HUES6 (cell line): ENCODE measurements at regions not wholly inside any gene's neighbourhood (a gene's known extent, or its start where the extent isn't known, plus 50 kb on each side); places are given as distances from the start of the nearest gene placed in this dataset.
A peak's percentile ranks its signal among the peaks of the same experiment; 100 is the strongest.

ENCODE experiments used
- H3K27ac ChIP-seq: 2 replicates; pipeline ENCODE4 v1.7.0; 2013; ENCODE audit warnings: low read depth, mild to moderate bottlenecking, low read length, inconsistent platforms
- H3K27me3 ChIP-seq: 2 replicates; pipeline ENCODE4 v1.6.1; 2013; ENCODE audit warnings: low read length; ENCODE audit not compliant: control insufficient read depth, insufficient read depth
- H3K36me3 ChIP-seq: 2 replicates; pipeline ENCODE4 v1.6.1; 2013; ENCODE audit warnings: low read length; ENCODE audit not compliant: control insufficient read depth, insufficient read depth
- H3K4me1 ChIP-seq: 2 replicates; pipeline ENCODE4 v1.6.1; 2013; ENCODE audit warnings: low read length; ENCODE audit not compliant: control insufficient read depth, insufficient read depth
- H3K4me3 ChIP-seq: 2 replicates; pipeline ENCODE4 v1.5.1; 2013; ENCODE audit warnings: low read depth, low read length
- H3K9ac ChIP-seq: one replicate; pipeline ENCODE4 v1.6.1; 2013; ENCODE audit warnings: mild to moderate bottlenecking, low read length
- H3K9me3 ChIP-seq: 2 replicates; pipeline ENCODE4 v1.6.1; 2013; ENCODE audit warnings: low read depth, low read length; ENCODE audit not compliant: control insufficient read depth, insufficient read depth

DNA sequence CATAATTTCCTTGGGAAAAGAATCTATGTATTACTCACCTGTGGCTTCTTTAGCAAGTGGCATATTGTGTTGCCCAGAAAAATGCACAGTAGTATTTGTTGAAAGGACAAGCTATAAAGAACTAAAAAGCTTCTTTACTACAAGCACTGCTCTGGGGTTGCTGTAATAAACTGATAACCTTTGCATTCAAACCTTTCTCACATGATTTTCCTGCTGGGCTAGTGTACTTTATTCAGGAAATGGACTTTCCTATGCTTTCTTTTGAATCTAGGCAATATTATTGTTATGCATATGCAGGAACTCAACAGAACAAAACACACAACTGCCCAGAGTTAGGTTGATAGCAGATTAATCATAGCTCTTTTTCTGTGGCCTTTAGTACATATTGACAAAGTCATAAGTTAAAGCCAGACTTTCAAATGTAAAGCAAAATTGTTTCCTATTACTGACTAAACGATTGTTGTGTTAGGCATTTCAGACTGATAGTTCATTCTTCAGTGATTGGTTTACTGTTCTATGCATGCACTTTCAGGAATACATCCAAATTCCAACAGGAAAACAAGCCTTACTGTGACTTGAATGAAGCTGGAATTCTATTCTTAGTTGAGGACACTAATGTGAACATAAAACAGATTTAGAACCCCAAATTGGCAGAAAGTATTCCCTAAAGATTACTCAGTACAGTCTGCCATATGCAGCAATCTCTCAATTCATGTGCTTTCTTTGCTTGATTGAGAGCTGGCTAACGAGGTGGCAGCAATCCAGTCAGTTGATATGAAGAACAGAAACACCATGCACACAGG is 564.3 kb upstream of the NEGR1 start:
- Histone ChIP-seq H3K36me3 (no peaks in the 10 kb centered on the region), H3K9ac (no peak overlapping the region), H3K27me3 (no peaks in the 10 kb centered on the region), H3K9me3 (no peaks in the 10 kb centered on the region), H3K4me3 (no peak overlapping the region), H3K4me1 (peaks cover 21% of the 10 kb centered on the region), H3K27ac (0 out of 2 replicates have a peak overlapping the region, but pooled peaks have one; percentile 51)

DNA sequence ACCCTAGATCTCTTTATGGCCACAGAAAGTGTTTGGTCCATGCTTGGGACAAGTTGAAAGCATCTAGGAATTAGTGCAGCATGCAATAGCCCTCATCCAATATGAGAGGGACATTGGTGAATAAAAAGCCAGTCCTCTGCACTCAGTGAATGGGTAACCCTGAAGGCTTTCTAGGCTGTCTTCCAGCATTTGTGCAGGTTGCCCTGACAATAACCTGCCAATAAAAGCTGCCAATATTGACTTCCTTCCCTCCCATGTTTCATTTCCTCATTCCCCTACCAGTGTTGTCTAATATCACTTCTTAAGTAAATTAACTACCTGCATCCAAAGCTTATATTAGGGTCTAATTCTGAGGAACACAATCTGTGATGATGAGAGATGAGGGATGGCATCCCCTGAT is 563.6 kb upstream of the NEGR1 start:
- Histone ChIP-seq H3K4me1 (peaks cover 21% of the 10 kb centered on the region), H3K27me3 (no peaks in the 10 kb centered on the region), H3K27ac (no peak overlapping the region), H3K9ac (no peak overlapping the region), H3K4me3 (no peak overlapping the region), H3K36me3 (no peaks in the 10 kb centered on the region), H3K9me3 (no peaks in the 10 kb centered on the region)

DNA sequence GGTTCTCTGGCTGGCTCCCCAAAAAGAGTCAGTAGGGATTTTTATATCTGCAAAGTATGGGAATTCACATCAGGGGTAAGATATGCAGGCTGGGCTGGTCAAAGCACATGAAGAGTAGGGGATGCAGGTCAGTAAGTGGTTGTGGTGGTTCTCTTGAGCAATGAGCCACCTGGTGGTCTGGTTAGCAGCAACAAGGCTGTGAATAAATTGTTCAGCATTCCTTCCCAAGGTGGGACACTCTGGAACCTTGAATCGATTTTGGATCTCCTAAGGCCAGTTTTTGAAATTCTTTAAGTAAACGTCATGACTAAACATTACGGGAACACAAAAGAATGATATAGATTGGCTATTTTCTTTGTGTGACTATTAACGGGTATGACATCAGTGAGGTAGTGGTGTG is 563.0 kb upstream of the NEGR1 start:
- H3K4me1 ChIP-seq = peaks cover 21% of the 10 kb centered on the region
- no peaks in the 10 kb centered on the region for H3K9me3 ChIP-seq
- H3K36me3 ChIP-seq = no peaks in the 10 kb centered on the region
- no peaks in the 10 kb centered on the region for H3K27me3 ChIP-seq
- H3K27ac ChIP-seq = no peak overlapping the region
- no peak overlapping the region for H3K9ac ChIP-seq
- no peak overlapping the region for H3K4me3 ChIP-seq

DNA sequence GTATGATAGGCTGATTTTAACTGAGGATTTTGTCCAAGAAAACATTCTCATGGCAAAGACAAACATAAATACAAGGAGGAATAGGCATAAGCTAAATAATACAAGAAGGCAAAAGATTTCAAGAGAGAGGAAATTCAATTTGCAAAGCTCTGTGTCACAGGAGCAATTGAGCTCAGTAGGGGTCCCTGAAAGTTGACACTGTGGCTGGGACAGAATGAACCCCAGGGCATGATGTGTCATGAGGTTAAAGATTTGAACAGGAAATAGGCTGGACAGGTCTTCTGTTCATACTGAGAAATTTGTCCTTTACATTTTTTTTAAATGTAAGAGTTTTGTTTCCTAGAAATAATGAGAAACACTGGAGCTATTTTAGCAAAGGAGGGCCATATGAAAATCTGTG is 555.4 kb upstream of the NEGR1 start:
- H3K27me3 ChIP-seq = no peaks in the 10 kb centered on the region
- H3K9ac ChIP-seq = no peak overlapping the region
- H3K4me1 ChIP-seq = no peaks in the 10 kb centered on the region
- H3K9me3 ChIP-seq = peaks cover 26% of the 10 kb centered on the region
- no peak overlapping the region for H3K4me3 ChIP-seq
- no peak overlapping the region; the same call in 1 of the 2 replicates for H3K27ac ChIP-seq
- H3K36me3 ChIP-seq = no peaks in the 10 kb centered on the region; the same call in 1 of the 2 replicates

DNA sequence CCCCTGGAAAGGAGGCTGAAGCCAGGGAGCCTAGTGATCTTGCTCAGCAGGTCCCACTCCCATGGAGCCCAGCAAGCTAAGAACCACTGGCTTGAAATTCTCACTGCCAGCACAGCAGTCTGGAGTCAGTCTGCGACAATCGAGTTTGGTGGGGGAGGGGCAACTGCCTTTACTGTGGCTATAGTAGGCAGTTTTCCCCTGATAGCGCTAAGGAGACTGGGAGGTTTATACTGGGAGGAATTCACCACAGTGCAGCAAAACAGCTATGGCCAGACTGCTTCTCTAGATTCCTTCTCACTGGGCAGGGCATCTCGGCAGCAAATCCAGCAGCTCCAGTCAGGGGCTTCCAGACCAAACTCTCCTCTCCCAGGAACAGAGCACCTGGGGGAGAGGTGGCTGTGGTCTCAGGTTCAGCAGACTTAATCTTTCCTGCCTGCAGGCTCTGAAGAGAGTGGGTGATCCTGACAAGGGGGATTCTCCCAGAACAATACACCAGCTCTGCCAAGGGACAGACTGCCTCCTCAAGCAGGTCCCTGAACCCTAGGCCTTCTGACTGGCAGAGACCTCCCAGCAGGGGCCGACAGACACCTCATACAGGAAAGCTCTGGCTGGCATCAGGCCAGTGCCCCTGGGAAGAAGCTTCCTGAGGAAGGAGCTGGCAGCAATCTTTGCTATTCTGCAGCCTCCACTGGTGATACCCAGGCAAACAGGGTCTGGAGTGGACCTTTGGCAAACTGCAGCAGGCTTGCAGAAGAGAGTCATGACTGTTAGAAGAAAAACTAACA is 548.5 kb upstream of the NEGR1 start:
- peak overlapping the region; percentile 17 for H3K9ac ChIP-seq
- H3K27ac ChIP-seq = no peak overlapping the region
- H3K27me3 ChIP-seq = no peaks in the 10 kb centered on the region
- H3K4me3 ChIP-seq = no peak overlapping the region
- peaks cover 10% of the 10 kb centered on the region for H3K4me1 ChIP-seq
- H3K36me3 ChIP-seq = no peaks in the 10 kb centered on the region
- H3K9me3 ChIP-seq = peaks cover 15% of the 10 kb centered on the region

DNA sequence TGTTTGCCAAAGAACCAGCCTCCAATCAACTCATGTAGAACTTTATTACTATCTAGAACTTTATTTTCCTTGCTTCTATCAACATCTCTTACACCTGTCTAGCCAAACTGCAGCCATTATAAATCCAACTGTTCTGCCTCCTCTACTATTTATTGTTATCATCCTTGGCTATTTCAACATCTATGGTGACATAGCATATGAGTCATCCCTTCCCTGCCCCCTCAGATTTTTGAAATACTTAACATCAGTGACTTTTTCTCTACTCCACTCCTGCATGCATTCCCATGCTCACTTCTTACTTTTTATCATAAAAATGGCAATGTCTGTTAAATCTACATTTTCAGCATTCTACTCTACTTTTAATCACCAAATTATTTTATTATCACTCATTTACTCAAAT is 544.9 kb upstream of the NEGR1 start:
- H3K27me3 ChIP-seq = no peaks in the 10 kb centered on the region
- no peak overlapping the region for H3K9ac ChIP-seq
- H3K4me1 ChIP-seq = peaks cover 10% of the 10 kb centered on the region
- peaks cover 4% of the 10 kb centered on the region for H3K9me3 ChIP-seq
- H3K36me3 ChIP-seq = no peaks in the 10 kb centered on the region
- H3K27ac ChIP-seq = no peak overlapping the region
- H3K4me3 ChIP-seq = no peak overlapping the region

DNA sequence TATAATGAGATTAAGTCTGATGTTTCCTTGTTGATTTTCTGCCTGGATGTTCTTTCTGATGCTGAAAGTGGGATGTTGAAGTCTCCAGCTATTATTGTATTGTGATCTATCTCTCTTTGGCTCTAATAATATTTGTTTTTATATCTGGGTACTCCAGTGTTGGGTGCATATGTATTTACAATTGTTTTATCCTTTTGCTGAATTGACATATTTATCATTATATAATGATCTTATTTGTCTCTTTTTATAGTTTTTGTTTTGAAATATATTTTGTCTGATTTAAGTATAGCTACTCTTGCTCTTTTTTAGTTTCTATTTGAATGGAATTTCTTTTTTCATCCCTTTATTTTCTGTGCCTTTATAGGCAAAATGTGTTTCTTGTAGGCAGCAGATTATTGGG is 522.2 kb upstream of the NEGR1 start:
- peaks cover 12% of the 10 kb centered on the region; the same call in 1 of the 2 replicates for H3K9me3 ChIP-seq
- H3K4me3 ChIP-seq = no peak overlapping the region
- H3K27ac ChIP-seq = no peak overlapping the region
- no peaks in the 10 kb centered on the region for H3K27me3 ChIP-seq
- no peaks in the 10 kb centered on the region for H3K4me1 ChIP-seq
- no peak overlapping the region for H3K9ac ChIP-seq
- H3K36me3 ChIP-seq = no peaks in the 10 kb centered on the region

DNA sequence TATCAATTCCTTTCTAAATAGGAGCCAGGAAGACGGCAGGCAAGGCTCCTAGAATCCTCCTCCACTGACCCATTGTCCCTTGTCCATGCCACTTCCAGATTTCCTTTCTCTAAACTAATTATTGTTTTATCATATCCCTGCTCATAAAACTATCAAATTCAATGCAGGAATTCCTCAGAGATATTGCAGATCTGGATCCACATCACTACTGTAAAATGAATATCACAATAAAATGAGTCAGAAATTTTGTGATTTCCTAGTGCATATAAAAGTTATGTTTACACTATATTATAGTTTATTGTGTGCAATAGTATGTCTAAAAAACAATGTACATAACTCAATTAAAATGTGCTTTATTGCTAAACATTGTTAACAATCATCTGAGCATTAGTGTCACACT is 498.7 kb upstream of the NEGR1 start:
- Histone ChIP-seq H3K27ac (no peak overlapping the region), H3K4me1 (no peaks in the 10 kb centered on the region), H3K9me3 (no peaks in the 10 kb centered on the region), H3K4me3 (no peak overlapping the region), H3K9ac (no peak overlapping the region), H3K36me3 (no peaks in the 10 kb centered on the region), H3K27me3 (no peaks in the 10 kb centered on the region)

DNA sequence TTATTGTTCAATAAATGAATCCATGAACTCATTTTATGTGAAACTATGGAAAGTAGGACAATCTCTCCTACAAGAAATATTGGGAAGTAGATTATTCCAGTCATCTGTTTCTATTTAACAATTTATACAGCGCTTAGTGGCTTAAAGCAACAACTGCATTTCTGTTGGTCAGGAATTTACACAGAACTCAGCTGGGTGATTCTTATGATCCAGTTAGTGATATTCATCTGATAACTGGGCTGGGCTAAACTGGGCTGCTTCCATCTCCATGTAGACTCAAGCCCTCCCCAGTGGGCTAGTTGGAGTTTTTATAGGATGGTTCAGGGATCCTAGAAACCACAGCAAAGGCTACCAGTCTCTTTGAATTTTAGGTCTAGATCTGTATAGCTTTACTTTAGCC is 497.9 kb upstream of the NEGR1 start:
- Histone ChIP-seq H3K27ac (no peak overlapping the region), H3K4me3 (no peak overlapping the region), H3K9me3 (no peaks in the 10 kb centered on the region), H3K27me3 (no peaks in the 10 kb centered on the region), H3K36me3 (no peaks in the 10 kb centered on the region), H3K9ac (no peak overlapping the region), H3K4me1 (no peaks in the 10 kb centered on the region)

DNA sequence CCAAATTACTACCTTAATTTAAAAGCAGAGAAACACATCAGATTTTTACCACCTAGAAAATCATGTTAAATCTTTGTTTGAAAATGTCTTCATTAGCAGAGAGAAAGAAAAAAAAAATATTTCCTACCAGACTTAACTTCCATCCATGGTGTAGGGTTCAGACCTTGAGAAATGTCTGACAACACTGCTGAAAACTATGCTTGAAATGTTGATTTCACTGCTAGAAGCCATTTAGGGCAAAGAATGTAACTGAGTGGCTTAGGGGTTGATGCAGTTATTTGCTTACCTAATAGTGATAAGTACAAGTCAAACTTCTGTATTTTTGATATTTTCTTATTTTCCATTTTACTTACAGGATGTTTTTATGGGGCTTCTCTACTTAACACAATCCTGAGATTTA is 495.6 kb upstream of the NEGR1 start:
- Histone ChIP-seq H3K9ac (no peak overlapping the region), H3K36me3 (no peaks in the 10 kb centered on the region), H3K27ac (no peak overlapping the region), H3K4me3 (no peak overlapping the region), H3K9me3 (no peaks in the 10 kb centered on the region), H3K27me3 (no peaks in the 10 kb centered on the region), H3K4me1 (no peaks in the 10 kb centered on the region)

DNA sequence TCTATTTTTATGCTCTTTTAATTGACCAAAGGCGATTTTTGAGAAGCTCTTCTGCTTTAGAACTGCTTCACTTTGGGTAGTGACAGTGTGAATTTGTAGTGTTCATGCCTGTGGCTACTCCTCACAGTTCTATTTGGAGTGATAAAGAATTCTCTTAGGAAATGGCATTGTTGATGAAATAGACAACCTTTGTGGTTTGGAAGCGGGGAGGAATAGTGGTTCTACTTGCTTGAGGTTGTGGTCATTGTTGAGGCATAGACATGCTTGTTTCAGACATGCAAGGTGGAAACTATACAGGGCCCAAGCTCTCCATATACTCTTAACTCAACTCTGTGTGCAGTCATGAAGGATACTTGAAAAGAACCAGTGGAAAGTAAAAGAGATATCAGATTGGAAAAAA is 481.1 kb upstream of the NEGR1 start:
- Histone ChIP-seq H3K27ac (no peak overlapping the region), H3K9ac (no peak overlapping the region), H3K36me3 (no peaks in the 10 kb centered on the region), H3K27me3 (no peaks in the 10 kb centered on the region), H3K4me1 (no peaks in the 10 kb centered on the region), H3K9me3 (no peaks in the 10 kb centered on the region), H3K4me3 (no peak overlapping the region)
